Mammary epithelial cell (primary cell): ENCODE measurements at regions not wholly inside any gene's neighbourhood (a gene's known extent, or its start where the extent isn't known, plus 50 kb on each side); places are given as distances from the start of the nearest gene placed in this dataset.

Experiments used
- CTCF ChIP-seq, 2 donors: IDR thresholded peaks in 1 of 2; conservative IDR thresholded peaks in 1 of 2; 2 replicates each; pipeline ENCODE4 v1.5.1; 2011 to 2012; ENCODE audit warnings: inconsistent platforms in 2 of 2, low read length in 2 of 2, mild to moderate bottlenecking in 2 of 2, control low read depth in 1 of 2, low read depth in 1 of 2; ENCODE audit not compliant: insufficient read depth in 1 of 2; ENCODE audit errors: extremely low read depth in 1 of 2
- EZH2 ChIP-seq: IDR thresholded peaks from 2 replicates; pipeline ENCODE4 v1.6.1; 2012; ENCODE audit warnings: low read length, inconsistent platforms, borderline replicate concordance

- TF ChIP-seq CTCF (conservative IDR thresholded peaks at IDR 0.05 in 1 of 2, IDR thresholded peaks at IDR 0.05 in 1 of 2; ENCODE audit: extremely low read depth in 1 of 2, insufficient read depth in 1 of 2, low read depth in 1 of 2, low read length in 2 of 2) (no peak), EZH2 (no peak)
Observed at GRCh38 chr3:80445641-80446040, 677.8 kb upstream of the ROBO1 start.
